ENCODE measurements at regions not wholly inside any gene's neighbourhood (a gene's known extent, or its start where the extent isn't known, plus 50 kb on each side); places are given as distances from the start of the nearest gene placed in this dataset.
"Not testable (repeated sequence)": the region's sequence is repeated elsewhere in the genome, so short reads cannot be mapped to it uniquely, and the experiment has no call there.

- H3K9me3 ChIP-seq (ENCODE audit: low read depth), result no peaks in the 10 kb centered on the region
- no peaks in the 10 kb centered on the region for H3K79me2 ChIP-seq
- H3K9me2 ChIP-seq (replicated peaks; ENCODE audit: insufficient read depth), result no peaks in the 10 kb centered on the region
- no peaks in the 10 kb centered on the region for H3K27me3 ChIP-seq
- TF ChIP-seq EZH2phosphoT487 (IDR thresholded peaks at IDR 0.05; ENCODE audit: low read depth, severe bottlenecking, unreplicated experiment) (no peak), EZH2 (IDR thresholded peaks at IDR 0.05; ENCODE audit: borderline replicate concordance) (no peak), CTCF (IDR thresholded peaks at IDR 0.05; ENCODE audit: poor library complexity) (no peak)
- no peak overlapping the region for H2AFZ ChIP-seq
- no peak for DNase-seq (ENCODE audit: low spot score)
- no peak overlapping the region for H3K27ac ChIP-seq
- 74% methylated on average over 4 of the region's 4 CpGs for WGBS (ENCODE audit: low lambda C conversion rate, missing lambda C conversion rate)
- no peaks in the 10 kb centered on the region for H4K20me1 ChIP-seq (ENCODE audit: insufficient read depth, poor library complexity, severe bottlenecking)
- H3K4me3 ChIP-seq, result no peak overlapping the region
- no peak overlapping the region for H3K4me2 ChIP-seq
- no peaks in the 10 kb centered on the region for H3K4me1 ChIP-seq (ENCODE audit: insufficient read depth)
- no peaks in the 10 kb centered on the region for H3K36me3 ChIP-seq (replicated peaks; ENCODE audit: insufficient read depth, low read depth)
Observed at GRCh38 chr6:132190097-132190814, 211.0 kb downstream of the MOXD1 start.

GRCh38 chr6:132188556-132189264 is 212.6 kb downstream of the MOXD1 start:
- Histone ChIP-seq H2AFZ (no peak overlapping the region), H3K4me1 (ENCODE audit: insufficient read depth) (no peaks in the 10 kb centered on the region), H3K9me3 (ENCODE audit: low read depth) (no peaks in the 10 kb centered on the region), H4K20me1 (ENCODE audit: insufficient read depth, poor library complexity, severe bottlenecking) (no peaks in the 10 kb centered on the region), H3K27ac (no peak overlapping the region), H3K27me3 (no peaks in the 10 kb centered on the region), H3K36me3 (replicated peaks; ENCODE audit: insufficient read depth, low read depth) (no peaks in the 10 kb centered on the region), H3K9me2 (replicated peaks; ENCODE audit: insufficient read depth) (no peaks in the 10 kb centered on the region), H3K4me2 (no peak overlapping the region), H3K79me2 (no peaks in the 10 kb centered on the region), H3K4me3 (no peak overlapping the region)
- WGBS (ENCODE audit: low lambda C conversion rate, missing lambda C conversion rate), result 71% methylated on average over 1 of the region's 1 CpG
- TF ChIP-seq EZH2 (IDR thresholded peaks at IDR 0.05; ENCODE audit: borderline replicate concordance) (no peak), EZH2phosphoT487 (IDR thresholded peaks at IDR 0.05; ENCODE audit: low read depth, severe bottlenecking, unreplicated experiment) (no peak), CTCF (IDR thresholded peaks at IDR 0.05; ENCODE audit: poor library complexity) (no peak)
- no peak for DNase-seq (ENCODE audit: low spot score)

- Histone ChIP-seq H3K4me2 (no peak overlapping the region), H3K27me3 (no peaks in the 10 kb centered on the region), H3K9me3 (ENCODE audit: low read depth) (no peaks in the 10 kb centered on the region), H3K27ac (no peak overlapping the region), H4K20me1 (ENCODE audit: insufficient read depth, poor library complexity, severe bottlenecking) (no peaks in the 10 kb centered on the region), H3K4me1 (ENCODE audit: insufficient read depth) (no peaks in the 10 kb centered on the region), H3K36me3 (replicated peaks; ENCODE audit: insufficient read depth, low read depth) (no peaks in the 10 kb centered on the region), H2AFZ (no peak overlapping the region), H3K4me3 (no peak overlapping the region), H3K9me2 (replicated peaks; ENCODE audit: insufficient read depth) (no peaks in the 10 kb centered on the region), H3K79me2 (no peaks in the 10 kb centered on the region)
- TF ChIP-seq CTCF (IDR thresholded peaks at IDR 0.05; ENCODE audit: poor library complexity), result no peak
- no peak for TF ChIP-seq EZH2 (IDR thresholded peaks at IDR 0.05; ENCODE audit: borderline replicate concordance)
- no peak for TF ChIP-seq EZH2phosphoT487 (IDR thresholded peaks at IDR 0.05; ENCODE audit: low read depth, severe bottlenecking, unreplicated experiment)
- no peak for DNase-seq (ENCODE audit: low spot score)
- WGBS (ENCODE audit: low lambda C conversion rate, missing lambda C conversion rate), result 93% methylated on average over 1 of the region's 1 CpG
Observed at GRCh38 chr6:132187816-132188215, 213.5 kb downstream of the MOXD1 start.

GRCh38 chr6:132184966-132185365 is 216.3 kb downstream of the MOXD1 start:
- WGBS (ENCODE audit: low lambda C conversion rate, missing lambda C conversion rate), result 27% methylated on average over 1 of the region's 1 CpG
- not testable (repeated sequence) for H3K4me2 ChIP-seq; H3K79me2 ChIP-seq; H4K20me1 ChIP-seq (ENCODE audit: insufficient read depth, poor library complexity, severe bottlenecking); H3K4me3 ChIP-seq; H3K36me3 ChIP-seq (replicated peaks; ENCODE audit: insufficient read depth, low read depth); H3K4me1 ChIP-seq (ENCODE audit: insufficient read depth); H2AFZ ChIP-seq; H3K9me3 ChIP-seq (ENCODE audit: low read depth); DNase-seq (ENCODE audit: low spot score); H3K27me3 ChIP-seq; H3K27ac ChIP-seq; H3K9me2 ChIP-seq (replicated peaks; ENCODE audit: insufficient read depth)
